OCI-LY3 (cell line): ENCODE measurements at regions not wholly inside any gene's neighbourhood (a gene's known extent, or its start where the extent isn't known, plus 50 kb on each side); places are given as distances from the start of the nearest gene placed in this dataset.

Experiments
- H2AFZ ChIP-seq: fragments of 200-600, 300-600 bp; shearing (Covaris generic); 2 replicates; pipeline ENCODE4 v1.6.0; 2014; ENCODE audit warnings: antibody characterized with exemption, low read depth, low read length
- H3K27ac ChIP-seq: fragments of 200-600, 300-600 bp; sonication (generic); 2 replicates; pipeline ENCODE4 v1.5.1; 2014; ENCODE audit warnings: mild to moderate bottlenecking, low read length, moderate library complexity, mixed read lengths
- H3K27me3 ChIP-seq: fragments of 200-600, 300-600 bp; sonication (generic); 2 replicates; pipeline ENCODE4 v1.6.1; 2014; ENCODE audit warnings: low read depth, low read length, mixed read lengths
- H3K36me3 ChIP-seq: fragments of 200-600, 300-600 bp; sonication (generic); replicated peaks from 2 replicates; pipeline ENCODE3; 2014; ENCODE audit warnings: low read depth, low read length, mixed read lengths
- H3K4me1 ChIP-seq: fragments of 300-600, 200-600 bp; sonication (generic); 2 replicates; pipeline ENCODE4 v1.6.1; 2014; ENCODE audit warnings: low read length, mixed read lengths
- H3K4me2 ChIP-seq: fragments of 200-600, 300-600 bp; sonication (generic); 2 replicates; pipeline ENCODE4 v1.6.1; 2014; ENCODE audit warnings: low read length, mixed read lengths
- H3K4me3 ChIP-seq: fragments of 300-600, 200-600 bp; sonication (generic); 2 replicates; pipeline ENCODE4 v1.5.1; 2014; ENCODE audit warnings: antibody characterized with exemption, mild to moderate bottlenecking, low read length, moderate library complexity
- H3K79me2 ChIP-seq: fragments of 300-600, 200-600 bp; shearing (Covaris generic); 2 replicates; pipeline ENCODE4 v1.6.1; 2014; ENCODE audit warnings: mild to moderate bottlenecking, low read length, mixed read lengths
- H3K9ac ChIP-seq: fragments of 300-600, 200-600 bp; shearing (Covaris generic); 2 replicates; pipeline ENCODE4 v1.6.0; 2014; ENCODE audit warnings: mild to moderate bottlenecking, low read length, moderate library complexity
- H3K9me3 ChIP-seq: fragments of 200-600, 300-600 bp; shearing (Covaris generic); 2 replicates; pipeline ENCODE4 v1.6.1; 2014; ENCODE audit warnings: low read length, mixed read lengths; ENCODE audit not compliant: insufficient read depth
- H4K20me1 ChIP-seq: fragments of 200-600, 300-600 bp; sonication (generic); 2 replicates; pipeline ENCODE4 v1.6.1; 2016; ENCODE audit warnings: low read length, mixed read lengths; ENCODE audit not compliant: insufficient read depth
- CTCF ChIP-seq: fragments of 200-600, 300-600 bp; sonication (generic); IDR thresholded peaks from 2 replicates; pipeline ENCODE4 v1.5.1; 2014; ENCODE audit warnings: antibody characterized with exemption, low read length, low read depth
- EZH2phosphoT487 ChIP-seq: fragments of 200-600 bp; shearing (Covaris generic); IDR thresholded peaks from 2 replicates; pipeline ENCODE4 v1.6.1; 2018; ENCODE audit warnings: antibody characterized with exemption, mixed run types, low read depth

GRCh38 chr5:23221831-23222230 lies 285.6 kb upstream of the PRDM9 start:
- H3K9ac ChIP-seq: no peak overlapping the region
- no peaks in the 10 kb centered on the region for H3K27me3 ChIP-seq
- no peak overlapping the region for H3K27ac ChIP-seq
- no peaks in the 10 kb centered on the region for H3K36me3 ChIP-seq
- H3K4me3 ChIP-seq: no peak overlapping the region
- H3K4me2 ChIP-seq: no peak overlapping the region
- H2AFZ ChIP-seq: no peak overlapping the region
- H4K20me1 ChIP-seq: no peaks in the 10 kb centered on the region
- no peaks in the 10 kb centered on the region for H3K4me1 ChIP-seq
- TF ChIP-seq CTCF (no peak), EZH2phosphoT487 (no peak)
- no peaks in the 10 kb centered on the region for H3K9me3 ChIP-seq
- no peaks in the 10 kb centered on the region for H3K79me2 ChIP-seq

GRCh38 chr5:23217159-23217558 lies 290.2 kb upstream of the PRDM9 start:
- Histone ChIP-seq H3K4me1 (no peaks in the 10 kb centered on the region), H4K20me1 (no peaks in the 10 kb centered on the region), H3K27me3 (no peaks in the 10 kb centered on the region), H3K4me3 (no peak overlapping the region), H3K9me3 (no peaks in the 10 kb centered on the region), H3K27ac (no peak overlapping the region), H2AFZ (no peak overlapping the region), H3K79me2 (no peaks in the 10 kb centered on the region), H3K9ac (no peak overlapping the region), H3K36me3 (no peaks in the 10 kb centered on the region), H3K4me2 (no peak overlapping the region)
- TF ChIP-seq CTCF: no peak
- TF ChIP-seq EZH2phosphoT487: no peak

DNA sequence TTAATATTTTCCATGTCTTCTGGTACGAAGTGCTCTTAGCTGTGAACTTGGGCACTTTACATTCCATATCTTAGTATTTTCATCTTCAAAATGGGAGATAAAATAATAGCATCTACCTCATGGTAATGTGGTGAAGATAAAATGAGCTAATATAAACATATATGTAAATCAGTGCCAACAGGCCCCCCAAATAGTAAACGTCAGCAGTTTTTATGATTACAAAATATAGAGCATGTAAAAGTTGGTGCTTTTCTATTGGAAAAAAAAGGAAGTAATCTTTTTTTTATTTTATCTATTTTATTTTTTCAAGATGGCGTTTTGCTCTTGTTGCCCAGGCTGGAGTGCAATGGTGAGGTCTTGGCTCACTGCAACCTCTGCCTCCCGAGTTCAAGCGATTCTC lies 291.1 kb upstream of the PRDM9 start:
- Histone ChIP-seq H3K4me1 (no peaks in the 10 kb centered on the region), H3K4me2 (no peak overlapping the region), H3K4me3 (no peak overlapping the region), H2AFZ (no peak overlapping the region), H3K79me2 (no peaks in the 10 kb centered on the region), H3K9ac (no peak overlapping the region), H3K9me3 (no peaks in the 10 kb centered on the region), H3K27me3 (no peaks in the 10 kb centered on the region), H3K27ac (no peak overlapping the region), H3K36me3 (no peaks in the 10 kb centered on the region), H4K20me1 (no peaks in the 10 kb centered on the region)
- no peak for TF ChIP-seq EZH2phosphoT487
- no peak for TF ChIP-seq CTCF

DNA sequence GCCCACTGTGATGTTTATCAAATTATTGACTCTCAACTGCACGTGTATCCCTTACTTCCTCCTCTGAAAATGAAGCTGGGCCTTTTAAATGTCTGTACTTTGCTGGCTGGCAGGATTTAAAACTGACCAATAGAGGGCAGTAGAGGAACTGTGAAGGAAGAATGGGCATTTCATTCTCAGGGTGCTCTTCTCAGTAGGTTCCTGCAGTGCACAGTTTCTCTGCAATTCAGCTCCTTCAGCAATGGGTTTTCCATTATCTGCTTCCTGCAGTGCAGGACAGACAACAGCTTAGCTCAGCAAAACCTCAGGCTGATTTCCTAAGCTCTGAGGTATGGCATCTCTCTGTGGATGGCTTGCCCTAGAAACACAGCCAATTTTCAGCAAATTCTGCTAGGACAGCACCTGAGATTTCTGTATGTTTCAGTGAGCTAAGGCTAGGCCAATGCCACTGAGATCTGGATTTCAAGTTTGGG lies 298.4 kb upstream of the PRDM9 start:
- Histone ChIP-seq H4K20me1 (no peaks in the 10 kb centered on the region), H3K27me3 (no peaks in the 10 kb centered on the region), H3K4me2 (peak overlapping the region; percentile 35), H2AFZ (peak overlapping the region; percentile 90; the same call in 1 of the 2 replicates), H3K36me3 (no peaks in the 10 kb centered on the region), H3K4me3 (no peak overlapping the region), H3K9me3 (no peaks in the 10 kb centered on the region), H3K4me1 (peaks cover 3% of the 10 kb centered on the region; the same call in 1 of the 2 replicates), H3K27ac (no peak overlapping the region), H3K79me2 (no peaks in the 10 kb centered on the region), H3K9ac (no peak overlapping the region)
- no peak for TF ChIP-seq EZH2phosphoT487
- TF ChIP-seq CTCF: peak; percentile 71
